ENCODE measurements at regions not wholly inside any gene's neighbourhood (a gene's known extent, or its start where the extent isn't known, plus 50 kb on each side); places are given as distances from the start of the nearest gene placed in this dataset.

DNA sequence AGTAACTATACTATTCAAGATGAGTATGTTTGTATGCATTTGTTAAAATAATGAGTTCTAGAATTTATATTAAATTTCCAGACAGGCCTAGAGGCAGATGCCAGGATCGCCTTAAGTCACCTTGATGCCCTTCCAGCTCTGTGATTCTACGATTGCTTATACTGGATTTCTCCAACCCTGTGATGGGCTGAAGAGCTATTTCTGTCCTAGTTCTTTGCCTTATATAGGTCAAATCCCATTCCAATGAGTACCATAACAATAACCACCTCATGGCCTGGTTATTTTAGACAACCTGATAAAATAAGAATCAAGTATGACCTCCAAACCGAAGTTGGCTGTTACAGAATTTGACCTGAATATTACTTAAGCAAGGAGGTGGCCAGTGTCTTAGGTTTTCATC, 79.8 kb upstream of the BLID start:
- TF ChIP-seq, protein P1, sequence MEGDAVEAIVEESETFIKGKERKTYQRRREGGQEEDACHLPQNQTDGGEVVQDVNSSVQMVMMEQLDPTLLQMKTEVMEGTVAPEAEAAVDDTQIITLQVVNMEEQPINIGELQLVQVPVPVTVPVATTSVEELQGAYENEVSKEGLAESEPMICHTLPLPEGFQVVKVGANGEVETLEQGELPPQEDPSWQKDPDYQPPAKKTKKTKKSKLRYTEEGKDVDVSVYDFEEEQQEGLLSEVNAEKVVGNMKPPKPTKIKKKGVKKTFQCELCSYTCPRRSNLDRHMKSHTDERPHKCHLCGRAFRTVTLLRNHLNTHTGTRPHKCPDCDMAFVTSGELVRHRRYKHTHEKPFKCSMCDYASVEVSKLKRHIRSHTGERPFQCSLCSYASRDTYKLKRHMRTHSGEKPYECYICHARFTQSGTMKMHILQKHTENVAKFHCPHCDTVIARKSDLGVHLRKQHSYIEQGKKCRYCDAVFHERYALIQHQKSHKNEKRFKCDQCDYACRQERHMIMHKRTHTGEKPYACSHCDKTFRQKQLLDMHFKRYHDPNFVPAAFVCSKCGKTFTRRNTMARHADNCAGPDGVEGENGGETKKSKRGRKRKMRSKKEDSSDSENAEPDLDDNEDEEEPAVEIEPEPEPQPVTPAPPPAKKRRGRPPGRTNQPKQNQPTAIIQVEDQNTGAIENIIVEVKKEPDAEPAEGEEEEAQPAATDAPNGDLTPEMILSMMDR (IDR thresholded peaks at IDR 0.05; ENCODE audit: borderline replicate concordance, extremely low read depth, low read length, poor library complexity, severe bottlenecking) = no peak
- no peak for TF ChIP-seq EZH2 (IDR thresholded peaks at IDR 0.05; ENCODE audit: borderline replicate concordance, low read depth, low read length, severe bottlenecking)
